Prostate gland (tissue), 2 donors: ENCODE measurements at regions not wholly inside any gene's neighbourhood (a gene's known extent, or its start where the extent isn't known, plus 50 kb on each side); places are given as distances from the start of the nearest gene placed in this dataset.

ENCODE experiments used
- POLR2A ChIP-seq: fragments of 450-650 bp; IDR thresholded peaks from one replicate; pipeline ENCODE4 v1.6.1; 2016; ENCODE audit warnings: antibody characterized with exemption, mild to moderate bottlenecking
- POLR2AphosphoS5 ChIP-seq: sonication (generic); formaldehyde crosslinking; IDR thresholded peaks from one replicate; pipeline ENCODE4 v1.6.1; 2017; ENCODE audit warnings: antibody characterized with exemption
- TF ChIP-seq, protein P1 (sequence below), 4 experiments: fragments of 200-600 bp in 2 of 4; fragments of 450-650 bp in 2 of 4; sonication (generic) in 2 of 4; IDR thresholded peaks; 1 replicate in 3 of 4; 2 replicates in 1 of 4; pipeline ENCODE4 v1.5.1; 2016 to 2019; ENCODE audit warnings: antibody characterized with exemption in 4 of 4, mild to moderate bottlenecking in 2 of 4, moderate library complexity in 2 of 4

DNA sequence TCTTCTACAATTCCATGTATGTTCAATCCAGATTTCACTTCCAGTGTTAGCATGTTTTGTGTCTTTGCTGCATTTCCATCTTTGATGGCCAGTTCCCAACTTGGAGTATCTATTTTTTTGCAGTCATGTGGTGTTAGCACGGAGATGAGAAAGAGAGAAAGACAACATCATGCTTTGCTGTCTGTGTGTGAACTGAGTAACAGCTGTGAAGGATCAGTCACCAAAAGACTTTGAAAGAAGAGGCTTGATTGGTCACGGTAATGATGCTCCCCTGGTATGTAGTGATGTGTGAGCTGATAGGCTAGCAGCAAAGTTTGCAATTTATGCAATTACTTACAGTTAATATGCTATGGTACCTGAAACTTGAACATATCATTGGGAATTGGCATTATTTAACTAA is 731.3 kb upstream of the NRSN1 start:
- no peak for TF ChIP-seq POLR2AphosphoS5
- TF ChIP-seq, protein P1, sequence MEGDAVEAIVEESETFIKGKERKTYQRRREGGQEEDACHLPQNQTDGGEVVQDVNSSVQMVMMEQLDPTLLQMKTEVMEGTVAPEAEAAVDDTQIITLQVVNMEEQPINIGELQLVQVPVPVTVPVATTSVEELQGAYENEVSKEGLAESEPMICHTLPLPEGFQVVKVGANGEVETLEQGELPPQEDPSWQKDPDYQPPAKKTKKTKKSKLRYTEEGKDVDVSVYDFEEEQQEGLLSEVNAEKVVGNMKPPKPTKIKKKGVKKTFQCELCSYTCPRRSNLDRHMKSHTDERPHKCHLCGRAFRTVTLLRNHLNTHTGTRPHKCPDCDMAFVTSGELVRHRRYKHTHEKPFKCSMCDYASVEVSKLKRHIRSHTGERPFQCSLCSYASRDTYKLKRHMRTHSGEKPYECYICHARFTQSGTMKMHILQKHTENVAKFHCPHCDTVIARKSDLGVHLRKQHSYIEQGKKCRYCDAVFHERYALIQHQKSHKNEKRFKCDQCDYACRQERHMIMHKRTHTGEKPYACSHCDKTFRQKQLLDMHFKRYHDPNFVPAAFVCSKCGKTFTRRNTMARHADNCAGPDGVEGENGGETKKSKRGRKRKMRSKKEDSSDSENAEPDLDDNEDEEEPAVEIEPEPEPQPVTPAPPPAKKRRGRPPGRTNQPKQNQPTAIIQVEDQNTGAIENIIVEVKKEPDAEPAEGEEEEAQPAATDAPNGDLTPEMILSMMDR (IDR thresholded peaks at IDR 0.05), result no peak
- no peak for TF ChIP-seq POLR2A
